ENCODE measurements at regions not wholly inside any gene's neighbourhood (a gene's known extent, or its start where the extent isn't known, plus 50 kb on each side); places are given as distances from the start of the nearest gene placed in this dataset.

- H3K4me3 ChIP-seq (ENCODE audit: low read depth, low read length) = no peak overlapping the region
- TF ChIP-seq, protein P1, sequence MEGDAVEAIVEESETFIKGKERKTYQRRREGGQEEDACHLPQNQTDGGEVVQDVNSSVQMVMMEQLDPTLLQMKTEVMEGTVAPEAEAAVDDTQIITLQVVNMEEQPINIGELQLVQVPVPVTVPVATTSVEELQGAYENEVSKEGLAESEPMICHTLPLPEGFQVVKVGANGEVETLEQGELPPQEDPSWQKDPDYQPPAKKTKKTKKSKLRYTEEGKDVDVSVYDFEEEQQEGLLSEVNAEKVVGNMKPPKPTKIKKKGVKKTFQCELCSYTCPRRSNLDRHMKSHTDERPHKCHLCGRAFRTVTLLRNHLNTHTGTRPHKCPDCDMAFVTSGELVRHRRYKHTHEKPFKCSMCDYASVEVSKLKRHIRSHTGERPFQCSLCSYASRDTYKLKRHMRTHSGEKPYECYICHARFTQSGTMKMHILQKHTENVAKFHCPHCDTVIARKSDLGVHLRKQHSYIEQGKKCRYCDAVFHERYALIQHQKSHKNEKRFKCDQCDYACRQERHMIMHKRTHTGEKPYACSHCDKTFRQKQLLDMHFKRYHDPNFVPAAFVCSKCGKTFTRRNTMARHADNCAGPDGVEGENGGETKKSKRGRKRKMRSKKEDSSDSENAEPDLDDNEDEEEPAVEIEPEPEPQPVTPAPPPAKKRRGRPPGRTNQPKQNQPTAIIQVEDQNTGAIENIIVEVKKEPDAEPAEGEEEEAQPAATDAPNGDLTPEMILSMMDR (conservative IDR thresholded peaks at IDR 0.05; ENCODE audit: low read depth, low read length) = no peak
- DNase-seq (ENCODE audit: low read depth) = no peak
Measured at GRCh38 chr1:5005171-5005570, 350.8 kb downstream of the AJAP1 start.

DNA sequence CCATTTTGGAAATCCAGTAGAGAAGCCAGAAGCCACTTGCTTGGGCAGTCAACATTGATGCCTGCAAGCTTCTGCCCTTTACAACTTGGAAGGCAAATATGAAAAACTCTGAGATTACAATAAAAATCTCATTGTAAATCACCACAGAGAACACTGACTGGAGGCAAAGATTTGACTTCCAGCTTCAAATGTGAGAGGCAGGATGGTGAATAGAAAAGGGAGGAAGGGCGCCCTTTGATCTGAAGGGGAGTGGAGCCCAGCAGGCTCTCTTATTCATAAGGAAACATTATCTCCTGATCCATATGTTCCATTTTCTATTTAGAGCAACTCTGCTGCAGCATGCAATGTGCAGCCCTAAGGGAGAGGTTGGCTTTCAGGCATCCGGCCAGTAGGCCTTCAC lies 348.3 kb downstream of the AJAP1 start:
- TF ChIP-seq, protein P1 (conservative IDR thresholded peaks at IDR 0.05; ENCODE audit: low read depth, low read length) = no peak

GRCh38 chr1:5001466-5001865 lies 347.1 kb downstream of the AJAP1 start:
- TF ChIP-seq, protein P1 (conservative IDR thresholded peaks at IDR 0.05; ENCODE audit: low read depth, low read length) = no peak
- H3K4me3 ChIP-seq (ENCODE audit: low read depth, low read length) = no peak overlapping the region
- DNase-seq (ENCODE audit: low read depth) = no peak

More for the DNA sequence above, 348.3 kb downstream of the AJAP1 start:
- no peak for DNase-seq (ENCODE audit: low read depth)
- H3K4me3 ChIP-seq (ENCODE audit: low read depth, low read length) = no peak overlapping the region

DNA sequence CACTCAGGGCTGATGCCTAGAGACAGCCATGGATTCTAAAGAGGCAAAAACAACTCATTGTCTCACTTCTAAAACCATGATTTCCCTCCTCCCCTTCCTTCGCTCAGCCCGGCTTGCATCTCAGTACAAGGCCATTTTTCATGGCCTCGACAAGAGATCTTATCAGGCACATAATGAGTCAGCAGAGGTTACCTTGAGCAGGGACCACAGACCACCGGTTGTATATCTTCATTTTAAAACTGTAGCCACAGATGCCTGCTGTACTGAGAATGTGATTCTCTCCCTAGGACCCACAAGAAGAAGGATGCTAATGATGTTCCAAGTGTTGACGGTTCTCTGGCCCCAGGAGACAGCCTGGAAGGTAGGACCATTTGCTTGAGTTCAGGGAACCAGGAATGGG lies 331.9 kb downstream of the AJAP1 start:
- no peak overlapping the region for H3K4me3 ChIP-seq (ENCODE audit: low read depth, low read length)
- TF ChIP-seq, protein P1 (conservative IDR thresholded peaks at IDR 0.05; ENCODE audit: low read depth, low read length) = no peak
- no peak for DNase-seq (ENCODE audit: low read depth)

- TF ChIP-seq, protein P1 (conservative IDR thresholded peaks at IDR 0.05; ENCODE audit: low read depth, low read length) = no peak
- H3K4me3 ChIP-seq (ENCODE audit: low read depth, low read length) = no peak overlapping the region
- DNase-seq (ENCODE audit: low read depth) = no peak
Measured at GRCh38 chr1:4984841-4985240, 330.4 kb downstream of the AJAP1 start.

GRCh38 chr1:4980211-4980610 lies 325.8 kb downstream of the AJAP1 start:
- no peak for DNase-seq (ENCODE audit: low read depth)
- TF ChIP-seq, protein P1 (conservative IDR thresholded peaks at IDR 0.05; ENCODE audit: low read depth, low read length) = no peak
- no peak overlapping the region for H3K4me3 ChIP-seq (ENCODE audit: low read depth, low read length)

- TF ChIP-seq, protein P1 (conservative IDR thresholded peaks at IDR 0.05; ENCODE audit: low read depth, low read length) = no peak
- H3K4me3 ChIP-seq (ENCODE audit: low read depth, low read length) = no peak overlapping the region
- DNase-seq (ENCODE audit: low read depth) = no peak
Measured at GRCh38 chr1:4978660-4979390, 324.4 kb downstream of the AJAP1 start.

All from epithelial cell of proximal tubule (primary cell).